Esophagus muscularis mucosa (tissue), 4 donors: ENCODE measurements at regions not wholly inside any gene's neighbourhood (a gene's known extent, or its start where the extent isn't known, plus 50 kb on each side); places are given as distances from the start of the nearest gene placed in this dataset.

Experiments
- EP300 ChIP-seq: sonication (generic); formaldehyde crosslinking; IDR thresholded peaks from one replicate; pipeline ENCODE4 v1.6.1; 2017; ENCODE audit warnings: antibody characterized with exemption
- POLR2A ChIP-seq: fragments of 450-650 bp; IDR thresholded peaks from one replicate; pipeline ENCODE4 v1.6.1; 2017; ENCODE audit warnings: antibody characterized with exemption, moderate library complexity, mild to moderate bottlenecking, low read depth
- POLR2AphosphoS5 ChIP-seq, 2 donors: sonication (generic); formaldehyde crosslinking; IDR thresholded peaks; one replicate each; pipeline ENCODE4 v1.6.1; 2017; ENCODE audit warnings: antibody characterized with exemption in 2 of 2
- TF ChIP-seq, protein P1 (sequence below), 3 experiments: fragments of 200-600 bp in 2 of 3; fragments of 450-650 bp in 1 of 3; sonication (generic) in 2 of 3; IDR thresholded peaks; one replicate each; pipeline ENCODE4 v1.5.1; 2017 to 2019; ENCODE audit warnings: antibody characterized with exemption in 3 of 3, mild to moderate bottlenecking in 2 of 3, moderate library complexity in 1 of 3

DNA sequence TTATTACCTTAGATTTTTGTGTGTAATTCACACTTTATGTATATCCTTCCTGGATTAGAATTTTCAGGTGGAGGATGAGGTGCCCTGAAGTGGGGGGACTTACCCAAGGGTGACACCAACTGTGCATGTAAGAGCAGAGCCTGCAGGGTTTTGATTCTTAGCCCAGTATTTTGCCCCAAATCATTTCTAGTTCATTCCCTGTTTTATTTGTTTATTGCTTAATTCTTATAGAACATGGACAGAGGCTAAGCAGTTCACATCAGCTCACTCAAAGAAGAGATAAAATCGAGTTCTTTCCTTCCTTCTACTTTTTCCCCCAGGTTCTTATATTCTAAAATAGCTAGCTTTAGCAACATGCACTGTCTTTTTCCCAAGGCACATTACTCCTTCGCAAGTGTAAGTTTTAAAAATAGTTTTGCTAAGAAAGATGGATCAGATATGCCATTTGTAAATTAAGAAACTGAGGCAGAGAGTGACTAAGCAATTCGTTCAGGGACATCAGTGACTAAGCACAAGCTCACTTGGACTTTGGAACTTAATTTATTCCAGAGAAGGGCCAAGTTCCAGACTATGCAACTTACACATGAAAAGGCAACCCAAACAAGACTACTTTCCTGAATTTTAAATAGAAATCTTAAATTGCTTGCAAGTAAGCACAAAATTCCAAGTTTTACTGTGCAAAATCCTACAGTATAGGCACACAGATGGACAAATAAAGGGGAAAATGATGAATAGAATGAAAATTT is 427.9 kb upstream of the POU3F3 start:
- TF ChIP-seq, protein P1, sequence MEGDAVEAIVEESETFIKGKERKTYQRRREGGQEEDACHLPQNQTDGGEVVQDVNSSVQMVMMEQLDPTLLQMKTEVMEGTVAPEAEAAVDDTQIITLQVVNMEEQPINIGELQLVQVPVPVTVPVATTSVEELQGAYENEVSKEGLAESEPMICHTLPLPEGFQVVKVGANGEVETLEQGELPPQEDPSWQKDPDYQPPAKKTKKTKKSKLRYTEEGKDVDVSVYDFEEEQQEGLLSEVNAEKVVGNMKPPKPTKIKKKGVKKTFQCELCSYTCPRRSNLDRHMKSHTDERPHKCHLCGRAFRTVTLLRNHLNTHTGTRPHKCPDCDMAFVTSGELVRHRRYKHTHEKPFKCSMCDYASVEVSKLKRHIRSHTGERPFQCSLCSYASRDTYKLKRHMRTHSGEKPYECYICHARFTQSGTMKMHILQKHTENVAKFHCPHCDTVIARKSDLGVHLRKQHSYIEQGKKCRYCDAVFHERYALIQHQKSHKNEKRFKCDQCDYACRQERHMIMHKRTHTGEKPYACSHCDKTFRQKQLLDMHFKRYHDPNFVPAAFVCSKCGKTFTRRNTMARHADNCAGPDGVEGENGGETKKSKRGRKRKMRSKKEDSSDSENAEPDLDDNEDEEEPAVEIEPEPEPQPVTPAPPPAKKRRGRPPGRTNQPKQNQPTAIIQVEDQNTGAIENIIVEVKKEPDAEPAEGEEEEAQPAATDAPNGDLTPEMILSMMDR (IDR thresholded peaks at IDR 0.05): no peak
- no peak for TF ChIP-seq POLR2AphosphoS5 (IDR thresholded peaks at IDR 0.05)
- no peak for TF ChIP-seq POLR2A
- TF ChIP-seq EP300: no peak
